Spleen (tissue), 11 donors: ENCODE measurements at regions not wholly inside any gene's neighbourhood (a gene's known extent, or its start where the extent isn't known, plus 50 kb on each side); places are given as distances from the start of the nearest gene placed in this dataset.
"Not testable (repeated sequence)": the region's sequence is repeated elsewhere in the genome, so short reads cannot be mapped to it uniquely, and the experiment has no call there.

Source experiments
- DNase-seq: peaks from one replicate; pipeline ENCODE4 v3.0.0-alpha.2; 2020
- H3K27ac ChIP-seq, 8 donors: fragments of 200-600 bp; sonication (generic) in 7 of 8; 1 replicate in 4 of 8; 2 replicates in 4 of 8; pipeline versions ENCODE4 v1.5.0 to v1.8.0; 2016 to 2021; ENCODE audit warnings: inconsistent platforms in 4 of 8, mild to moderate bottlenecking in 4 of 8, moderate library complexity in 1 of 8
- H3K27me3 ChIP-seq, 7 donors: fragments of 200-600 bp; sonication (generic) in 6 of 7; replicated peaks in 1 of 7; 1 replicate in 4 of 7; 2 replicates in 3 of 7; pipeline versions ENCODE4 v1.5.0 to v1.8.0; 2016 to 2021; ENCODE audit warnings: inconsistent platforms in 3 of 7, mild to moderate bottlenecking in 1 of 7
- H3K36me3 ChIP-seq, 6 donors: fragments of 200-600 bp; sonication (generic) in 5 of 6; 1 replicate in 4 of 6; 2 replicates in 2 of 6; pipeline versions ENCODE4 v1.5.0 to v1.8.0; 2016 to 2021; ENCODE audit warnings: inconsistent platforms in 2 of 6
- H3K4me1 ChIP-seq, 6 donors: fragments of 200-600 bp; sonication (generic) in 5 of 6; 1 replicate in 3 of 6; 2 replicates in 3 of 6; pipeline versions ENCODE4 v1.5.0 to v1.8.0; 2016 to 2021; ENCODE audit warnings: inconsistent platforms in 3 of 6
- H3K4me3 ChIP-seq, 8 donors: fragments of 200-600 bp; sonication (generic) in 7 of 8; 1 replicate in 4 of 8; 2 replicates in 4 of 8; pipeline versions ENCODE4 v1.5.0 to v1.8.0; 2016 to 2021; ENCODE audit warnings: inconsistent platforms in 4 of 8, mild to moderate bottlenecking in 4 of 8, moderate library complexity in 2 of 8
- H3K9me3 ChIP-seq, 8 donors: fragments of 200-600 bp; sonication (generic) in 7 of 8; 1 replicate in 4 of 8; 2 replicates in 4 of 8; pipeline versions ENCODE4 v1.5.0 to v1.8.0; 2016 to 2021; ENCODE audit warnings: inconsistent platforms in 4 of 8
- CTCF ChIP-seq, 11 experiments: fragments of 200-600 bp in 7 of 11; fragments of 450-650 bp in 4 of 11; sonication (generic) in 4 of 11; IDR thresholded peaks in 8 of 11; conservative IDR thresholded peaks in 3 of 11; 1 replicate in 7 of 11; 2 replicates in 4 of 11; pipeline versions ENCODE4 v1.4.0 to v1.8.0; 2016 to 2021; ENCODE audit warnings: antibody characterized with exemption in 11 of 11, inconsistent platforms in 4 of 11, mild to moderate bottlenecking in 1 of 11
- POLR2A ChIP-seq, 3 donors: fragments of 450-650 bp; IDR thresholded peaks; one replicate each; pipeline ENCODE4 v1.5.1; 2017; ENCODE audit warnings: antibody characterized with exemption in 3 of 3, mild to moderate bottlenecking in 1 of 3
- POLR2AphosphoS5 ChIP-seq, 3 donors: sonication (generic); formaldehyde crosslinking; IDR thresholded peaks; one replicate each; pipeline ENCODE4 v1.5.1; 2017; ENCODE audit warnings: antibody characterized with exemption in 3 of 3
- WGBS, 5 donors: extraction: QIAGEN DNeasy Blood & Tissue Kit in 3 of 5; methylation state at CpG; one replicate each; pipeline versions ENCODE4 v1.1.5 to v1.1.7; 2013 to 2018; 5-methylcytosine and 5-hydroxymethylcytosine counted together
- intact Hi-C: fragments of 100-400 bp; cut with DNase I; formaldehyde crosslinking; loops from one replicate; pipeline ENCODE4 v1.15.0; 2023; ENCODE audit warnings: low total_unique reads
- donor health status: healthy with polysubstance abuse.
- donor health status: DM: no; HTN: no; CAD: no; lungs with moderate emphysema.
- donor health status: DM: no; HTN: no; CAD: no.
- donor health status: Bipolar disorder and iron deficiency.
- donor health status: healthy.
- donor health status: DM: no; HTN: no; CAD: no.
- donor health status: DM: yes; HTN: yes; CAD: no.

- 65 to 91% (median 74%) methylated on average over 4 of the region's 4 CpGs for WGBS, 5 donors
- peak overlapping the region in 1 of 8 donors; percentile 11 for H3K27ac ChIP-seq
- no peaks in the 10 kb centered on the region for H3K9me3 ChIP-seq
- intact Hi-C loops, result no loop called here
- TF ChIP-seq POLR2AphosphoS5 (IDR thresholded peaks at IDR 0.05), result no peak
- no peak for TF ChIP-seq CTCF (IDR thresholded peaks at IDR 0.05 in 8 of 11, conservative IDR thresholded peaks at IDR 0.05 in 3 of 11)
- TF ChIP-seq POLR2A (IDR thresholded peaks at IDR 0.05), result no peak
- H3K27me3 ChIP-seq, result no peaks in the 10 kb centered on the region
- no peaks in the 10 kb centered on the region for H3K36me3 ChIP-seq
- H3K4me1 ChIP-seq, result peaks cover 0 to 9% (median 0%) of the 10 kb centered on the region in 6 donors
- H3K4me3 ChIP-seq, result no peak overlapping the region
- no peak for DNase-seq
Measured at GRCh38 chr1:96559707-96560596, 161.6 kb upstream of the PTBP2 start.

GRCh38 chr1:96562094-96562493 is 159.5 kb upstream of the PTBP2 start:
- TF ChIP-seq POLR2A (IDR thresholded peaks at IDR 0.05) (no peak), CTCF (IDR thresholded peaks at IDR 0.05 in 8 of 11, conservative IDR thresholded peaks at IDR 0.05 in 3 of 11) (no peak)
- H3K4me3 ChIP-seq, result no peak overlapping the region
- intact Hi-C loops, result no loop called here
- no peak for DNase-seq
- H3K4me1 ChIP-seq, result peaks cover 0 to 9% (median 0%) of the 10 kb centered on the region in 6 donors
- no peaks in the 10 kb centered on the region for H3K9me3 ChIP-seq
- H3K36me3 ChIP-seq, result no peaks in the 10 kb centered on the region
- no peak overlapping the region for H3K27ac ChIP-seq
- no peaks in the 10 kb centered on the region for H3K27me3 ChIP-seq

GRCh38 chr1:96564401-96564800 is 157.2 kb upstream of the PTBP2 start:
- DNase-seq, H3K36me3 ChIP-seq, H3K4me1 ChIP-seq, intact Hi-C loops, H3K4me3 ChIP-seq, H3K27me3 ChIP-seq, H3K27ac ChIP-seq, H3K9me3 ChIP-seq: not testable (repeated sequence)
- WGBS, 5 donors, result 78 to 91% (median 87%) methylated on average over 3 of the region's 3 CpGs

GRCh38 chr1:96565546-96565945 is 156.0 kb upstream of the PTBP2 start:
- Histone ChIP-seq H3K27ac (peak overlapping the region in 1 of 8 donors; percentile 25), H3K4me3 (no peak overlapping the region), H3K27me3 (no peaks in the 10 kb centered on the region), H3K36me3 (no peaks in the 10 kb centered on the region), H3K9me3 (no peaks in the 10 kb centered on the region), H3K4me1 (peaks cover 0 to 1% (median 0%) of the 10 kb centered on the region in 6 donors)
- intact Hi-C loops, result no loop called here
- WGBS, 5 donors, result 46 to 82% (median 54%) methylated on average over 1 of the region's 1 CpG
- TF ChIP-seq POLR2A (IDR thresholded peaks at IDR 0.05), result no peak
- no peak for TF ChIP-seq POLR2AphosphoS5 (IDR thresholded peaks at IDR 0.05)
- no peak for TF ChIP-seq CTCF (IDR thresholded peaks at IDR 0.05 in 8 of 11, conservative IDR thresholded peaks at IDR 0.05 in 3 of 11)
- no peak for DNase-seq
